ENCODE measurements at regions not wholly inside any gene's neighbourhood (a gene's known extent, or its start where the extent isn't known, plus 50 kb on each side); places are given as distances from the start of the nearest gene placed in this dataset.

- dilution Hi-C loops (cut with MboI; ENCODE audit: extremely low pct_ligation_motif_present, low sequenced_read_pairs): no loop called here
- H3K4me2 ChIP-seq (ENCODE audit: insufficient read depth, low read length): no peak overlapping the region
- H4K20me1 ChIP-seq (replicated peaks; ENCODE audit: control insufficient read depth, extremely low read depth, insufficient read depth, low read length): no peaks in the 10 kb centered on the region
- no peaks in the 10 kb centered on the region for H3K9me1 ChIP-seq (replicated peaks; ENCODE audit: control insufficient read depth, extremely low read depth, insufficient read depth, low read length)
- intact Hi-C loops (cut with micrococcal nuclease): no loop called here
- ChIA-PET POLR2A (no interaction called here), CTCF (no interaction called here)
- no peaks in the 10 kb centered on the region for H3K4me1 ChIP-seq (ENCODE audit: control insufficient read depth, extremely low read depth, insufficient read depth, low read length)
- H3K27ac ChIP-seq (ENCODE audit: insufficient read depth, low read depth, low read length): no peak overlapping the region
- H2AFZ ChIP-seq (ENCODE audit: low read depth, low read length): no peak overlapping the region
- H3K36me3 ChIP-seq (ENCODE audit: control insufficient read depth in 2 of 2, extremely low read depth in 1 of 2, insufficient read depth in 2 of 2, low read length in 2 of 2): no peaks in the 10 kb centered on the region
- BruUV-seq (replicated peaks): no TSS peak
- FAIRE-seq: no peak
- H3K9ac ChIP-seq (replicated peaks; ENCODE audit: extremely low read depth, insufficient read depth, low read length): no peak overlapping the region
- H3K4me3 ChIP-seq (replicated peaks in 1 of 3; ENCODE audit: insufficient read depth in 1 of 3, low read depth in 1 of 3, low read length in 3 of 3): no peak overlapping the region
- no peak for DNase-seq (ENCODE audit: low read depth, low spot score)
- no peaks in the 10 kb centered on the region for H3K27me3 ChIP-seq (ENCODE audit: control insufficient read depth in 2 of 2, insufficient read depth in 2 of 2, low read length in 2 of 2)
- TF ChIP-seq, protein P1, sequence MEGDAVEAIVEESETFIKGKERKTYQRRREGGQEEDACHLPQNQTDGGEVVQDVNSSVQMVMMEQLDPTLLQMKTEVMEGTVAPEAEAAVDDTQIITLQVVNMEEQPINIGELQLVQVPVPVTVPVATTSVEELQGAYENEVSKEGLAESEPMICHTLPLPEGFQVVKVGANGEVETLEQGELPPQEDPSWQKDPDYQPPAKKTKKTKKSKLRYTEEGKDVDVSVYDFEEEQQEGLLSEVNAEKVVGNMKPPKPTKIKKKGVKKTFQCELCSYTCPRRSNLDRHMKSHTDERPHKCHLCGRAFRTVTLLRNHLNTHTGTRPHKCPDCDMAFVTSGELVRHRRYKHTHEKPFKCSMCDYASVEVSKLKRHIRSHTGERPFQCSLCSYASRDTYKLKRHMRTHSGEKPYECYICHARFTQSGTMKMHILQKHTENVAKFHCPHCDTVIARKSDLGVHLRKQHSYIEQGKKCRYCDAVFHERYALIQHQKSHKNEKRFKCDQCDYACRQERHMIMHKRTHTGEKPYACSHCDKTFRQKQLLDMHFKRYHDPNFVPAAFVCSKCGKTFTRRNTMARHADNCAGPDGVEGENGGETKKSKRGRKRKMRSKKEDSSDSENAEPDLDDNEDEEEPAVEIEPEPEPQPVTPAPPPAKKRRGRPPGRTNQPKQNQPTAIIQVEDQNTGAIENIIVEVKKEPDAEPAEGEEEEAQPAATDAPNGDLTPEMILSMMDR (IDR thresholded peaks at IDR 0.05; ENCODE audit: extremely low read depth in 1 of 2, insufficient read depth in 1 of 2, low read depth in 1 of 2, low read length in 2 of 2): no peak
- TF ChIP-seq FOS (IDR thresholded peaks at IDR 0.05; ENCODE audit: borderline replicate concordance, insufficient read depth, low read length): no peak
- no peak for TF ChIP-seq POLR2AphosphoS5 (IDR thresholded peaks at IDR 0.05; ENCODE audit: insufficient read depth, low read depth, low read length)
- TF ChIP-seq, protein P2, sequence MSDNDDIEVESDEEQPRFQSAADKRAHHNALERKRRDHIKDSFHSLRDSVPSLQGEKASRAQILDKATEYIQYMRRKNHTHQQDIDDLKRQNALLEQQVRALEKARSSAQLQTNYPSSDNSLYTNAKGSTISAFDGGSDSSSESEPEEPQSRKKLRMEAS (IDR thresholded peaks at IDR 0.05; ENCODE audit: insufficient read depth, insufficient read length): no peak
- TF ChIP-seq MYC (IDR thresholded peaks at IDR 0.05; ENCODE audit: low read depth, low read length): no peak
- TF ChIP-seq JUN (IDR thresholded peaks at IDR 0.05; ENCODE audit: borderline replicate concordance, insufficient read depth, insufficient read length, low read depth): no peak
- TF ChIP-seq GATA2 (IDR thresholded peaks at IDR 0.05; ENCODE audit: insufficient read depth, insufficient read length, low read depth, low read length): no peak
- H3K9me3 ChIP-seq (replicated peaks; ENCODE audit: control insufficient read depth, insufficient read depth, low read length): no peaks in the 10 kb centered on the region
- H3K79me2 ChIP-seq (ENCODE audit: control insufficient read depth, insufficient read depth, low read length): no peaks in the 10 kb centered on the region
Observed at GRCh38 chr2:225207471-225207870, 165.2 kb upstream of the DOCK10 start.

Measured in endothelial cell of umbilical vein (primary cell).